HG02884 (cell line): ENCODE measurements at regions not wholly inside any gene's neighbourhood (a gene's known extent, or its start where the extent isn't known, plus 50 kb on each side); places are given as distances from the start of the nearest gene placed in this dataset.

Source experiments
- ATAC-seq: cut with Tn5 transposase; IDR thresholded peaks from one replicate; pipeline ENCODE4 v1.9.1; 2021; ENCODE audit warnings: mild to moderate bottlenecking, moderate library complexity; ENCODE audit not compliant: unreplicated experiment

GRCh38 chr10:125283836-125284614 lies 123.7 kb upstream of the CTBP2 start:
- no peak for ATAC-seq

- no peak for ATAC-seq
Measured at GRCh38 chr10:125283191-125283835, 123.0 kb upstream of the CTBP2 start.

- ATAC-seq: no peak
Measured at GRCh38 chr10:125281091-125281490, 120.7 kb upstream of the CTBP2 start.

- no peak for ATAC-seq
Measured at GRCh38 chr10:125276133-125276532, 115.8 kb upstream of the CTBP2 start.

- ATAC-seq: no peak
Measured at GRCh38 chr10:125274961-125275360, 114.6 kb upstream of the CTBP2 start.

GRCh38 chr10:125273023-125273422 lies 112.7 kb upstream of the CTBP2 start:
- no peak for ATAC-seq

GRCh38 chr10:125269716-125270115 lies 109.4 kb upstream of the CTBP2 start:
- ATAC-seq: no peak

- ATAC-seq: no peak
Measured at GRCh38 chr10:125266966-125267365, 106.6 kb upstream of the CTBP2 start.

GRCh38 chr10:125266541-125266940 lies 106.2 kb upstream of the CTBP2 start:
- no peak for ATAC-seq

GRCh38 chr10:125265579-125265955 lies 105.2 kb upstream of the CTBP2 start:
- no peak for ATAC-seq

- ATAC-seq: no peak
Measured at GRCh38 chr10:125264757-125265578, 104.6 kb upstream of the CTBP2 start.

- ATAC-seq: no peak
Measured at GRCh38 chr10:125264091-125264490, 103.7 kb upstream of the CTBP2 start.

GRCh38 chr10:125263551-125263950 lies 103.2 kb upstream of the CTBP2 start:
- no peak for ATAC-seq

- no peak for ATAC-seq
Measured at GRCh38 chr10:125262920-125263319, 102.6 kb upstream of the CTBP2 start.

- no peak for ATAC-seq
Measured at GRCh38 chr10:125262409-125262808, 102.0 kb upstream of the CTBP2 start.

- no peak for ATAC-seq
Measured at GRCh38 chr10:125261491-125262186, 101.3 kb upstream of the CTBP2 start.

- no peak for ATAC-seq
Measured at GRCh38 chr10:125260260-125260659, 99.9 kb upstream of the CTBP2 start.

GRCh38 chr10:125259651-125260050 lies 99.3 kb upstream of the CTBP2 start:
- no peak for ATAC-seq

- ATAC-seq: no peak
Measured at GRCh38 chr10:125258676-125259075, 98.3 kb upstream of the CTBP2 start.

GRCh38 chr10:125257521-125258108 lies 97.3 kb upstream of the CTBP2 start:
- ATAC-seq: no peak

- ATAC-seq: no peak
Measured at GRCh38 chr10:125256026-125256425, 95.7 kb upstream of the CTBP2 start.
